ENCODE measurements at regions not wholly inside any gene's neighbourhood (a gene's known extent, or its start where the extent isn't known, plus 50 kb on each side); places are given as distances from the start of the nearest gene placed in this dataset.
"Not testable (repeated sequence)": the region's sequence is repeated elsewhere in the genome, so short reads cannot be mapped to it uniquely, and the experiment has no call there.

GRCh38 chr7:37580376-37580775 is 103.2 kb upstream of the GPR141 start:
- ChIA-PET CTCF (no interaction called here), POLR2A (ENCODE audit: low non-redundant PET) (no interaction called here)

GRCh38 chr7:37584651-37585463 is 98.7 kb upstream of the GPR141 start:
- CTCF ChIA-PET; BruUV-seq (replicated peaks); DNase-seq (ENCODE audit: low spot score); intact Hi-C loops (cut with micrococcal nuclease; ENCODE audit: unreplicated experiment); H3K27me3 ChIP-seq (replicated peaks; ENCODE audit: insufficient read depth, low read depth, low read length, poor library complexity); H3K9me3 ChIP-seq (ENCODE audit: low read depth, low read length, poor library complexity, severe bottlenecking); H3K36me3 ChIP-seq (ENCODE audit: insufficient read depth, low read length, poor library complexity, severe bottlenecking); H3K27ac ChIP-seq (ENCODE audit: low read depth, low read length, poor library complexity, severe bottlenecking); POLR2A ChIA-PET (ENCODE audit: low non-redundant PET); H3K4me3 ChIP-seq (ENCODE audit: low read depth, low read length, poor library complexity, severe bottlenecking); H3K4me1 ChIP-seq (ENCODE audit: insufficient read depth, low read length, poor library complexity, severe bottlenecking): not testable (repeated sequence)

More at GRCh38 chr7:37580376-37580775, 103.2 kb upstream of the GPR141 start:
- H3K4me1 ChIP-seq (ENCODE audit: insufficient read depth, low read length, poor library complexity, severe bottlenecking) = no peaks in the 10 kb centered on the region
- no peaks in the 10 kb centered on the region for H3K36me3 ChIP-seq (ENCODE audit: insufficient read depth, low read length, poor library complexity, severe bottlenecking)
- TF ChIP-seq EZH2 (IDR thresholded peaks at IDR 0.05; ENCODE audit: borderline replicate concordance, low read depth, low read length, poor library complexity, severe bottlenecking) = no peak
- no peak for TF ChIP-seq CTCF (conservative IDR thresholded peaks at IDR 0.05; ENCODE audit: low read depth, low read length)
- no peaks in the 10 kb centered on the region for H3K27me3 ChIP-seq (replicated peaks; ENCODE audit: insufficient read depth, low read depth, low read length, poor library complexity)
- BruUV-seq (replicated peaks) = no TSS peak
- H3K4me3 ChIP-seq (ENCODE audit: low read depth, low read length, poor library complexity, severe bottlenecking) = no peak overlapping the region
- intact Hi-C loops (cut with micrococcal nuclease; ENCODE audit: unreplicated experiment) = no loop called here
- no peaks in the 10 kb centered on the region for H3K9me3 ChIP-seq (ENCODE audit: low read depth, low read length, poor library complexity, severe bottlenecking)
- no peak overlapping the region for H3K27ac ChIP-seq (ENCODE audit: low read depth, low read length, poor library complexity, severe bottlenecking)
- no peak for DNase-seq (ENCODE audit: low spot score)

- DNase-seq (ENCODE audit: low spot score) = no peak
- ChIA-PET CTCF (no interaction called here), POLR2A (ENCODE audit: low non-redundant PET) (no interaction called here)
- Histone ChIP-seq H3K4me3 (ENCODE audit: low read depth, low read length, poor library complexity, severe bottlenecking) (no peak overlapping the region), H3K27ac (ENCODE audit: low read depth, low read length, poor library complexity, severe bottlenecking) (no peak overlapping the region), H3K27me3 (replicated peaks; ENCODE audit: insufficient read depth, low read depth, low read length, poor library complexity) (no peaks in the 10 kb centered on the region), H3K4me1 (ENCODE audit: insufficient read depth, low read length, poor library complexity, severe bottlenecking) (no peaks in the 10 kb centered on the region), H3K9me3 (ENCODE audit: low read depth, low read length, poor library complexity, severe bottlenecking) (no peaks in the 10 kb centered on the region), H3K36me3 (ENCODE audit: insufficient read depth, low read length, poor library complexity, severe bottlenecking) (no peaks in the 10 kb centered on the region)
- TF ChIP-seq CTCF (conservative IDR thresholded peaks at IDR 0.05; ENCODE audit: low read depth, low read length) = no peak
- no peak for TF ChIP-seq EZH2 (IDR thresholded peaks at IDR 0.05; ENCODE audit: borderline replicate concordance, low read depth, low read length, poor library complexity, severe bottlenecking)
- intact Hi-C loops (cut with micrococcal nuclease; ENCODE audit: unreplicated experiment) = no loop called here
- no TSS peak for BruUV-seq (replicated peaks)
Measured at GRCh38 chr7:37590824-37591223, 92.7 kb upstream of the GPR141 start.

GRCh38 chr7:37592366-37592765 is 91.2 kb upstream of the GPR141 start:
- POLR2A ChIA-PET (ENCODE audit: low non-redundant PET) = no interaction called here
- BruUV-seq (replicated peaks) = no TSS peak
- Histone ChIP-seq H3K4me1 (ENCODE audit: insufficient read depth, low read length, poor library complexity, severe bottlenecking) (no peaks in the 10 kb centered on the region), H3K36me3 (ENCODE audit: insufficient read depth, low read length, poor library complexity, severe bottlenecking) (no peaks in the 10 kb centered on the region), H3K4me3 (ENCODE audit: low read depth, low read length, poor library complexity, severe bottlenecking) (no peak overlapping the region), H3K27me3 (replicated peaks; ENCODE audit: insufficient read depth, low read depth, low read length, poor library complexity) (no peaks in the 10 kb centered on the region), H3K9me3 (ENCODE audit: low read depth, low read length, poor library complexity, severe bottlenecking) (no peaks in the 10 kb centered on the region), H3K27ac (ENCODE audit: low read depth, low read length, poor library complexity, severe bottlenecking) (no peak overlapping the region)
- CTCF ChIA-PET = no interaction called here
- no peak for DNase-seq (ENCODE audit: low spot score)
- TF ChIP-seq CTCF (conservative IDR thresholded peaks at IDR 0.05; ENCODE audit: low read depth, low read length) (no peak), EZH2 (IDR thresholded peaks at IDR 0.05; ENCODE audit: borderline replicate concordance, low read depth, low read length, poor library complexity, severe bottlenecking) (no peak)
- intact Hi-C loops (cut with micrococcal nuclease; ENCODE audit: unreplicated experiment) = no loop called here
